ENCODE measurements at regions not wholly inside any gene's neighbourhood (a gene's known extent, or its start where the extent isn't known, plus 50 kb on each side); places are given as distances from the start of the nearest gene placed in this dataset.
"Not testable (repeated sequence)": the region's sequence is repeated elsewhere in the genome, so short reads cannot be mapped to it uniquely, and the experiment has no call there.

DNA sequence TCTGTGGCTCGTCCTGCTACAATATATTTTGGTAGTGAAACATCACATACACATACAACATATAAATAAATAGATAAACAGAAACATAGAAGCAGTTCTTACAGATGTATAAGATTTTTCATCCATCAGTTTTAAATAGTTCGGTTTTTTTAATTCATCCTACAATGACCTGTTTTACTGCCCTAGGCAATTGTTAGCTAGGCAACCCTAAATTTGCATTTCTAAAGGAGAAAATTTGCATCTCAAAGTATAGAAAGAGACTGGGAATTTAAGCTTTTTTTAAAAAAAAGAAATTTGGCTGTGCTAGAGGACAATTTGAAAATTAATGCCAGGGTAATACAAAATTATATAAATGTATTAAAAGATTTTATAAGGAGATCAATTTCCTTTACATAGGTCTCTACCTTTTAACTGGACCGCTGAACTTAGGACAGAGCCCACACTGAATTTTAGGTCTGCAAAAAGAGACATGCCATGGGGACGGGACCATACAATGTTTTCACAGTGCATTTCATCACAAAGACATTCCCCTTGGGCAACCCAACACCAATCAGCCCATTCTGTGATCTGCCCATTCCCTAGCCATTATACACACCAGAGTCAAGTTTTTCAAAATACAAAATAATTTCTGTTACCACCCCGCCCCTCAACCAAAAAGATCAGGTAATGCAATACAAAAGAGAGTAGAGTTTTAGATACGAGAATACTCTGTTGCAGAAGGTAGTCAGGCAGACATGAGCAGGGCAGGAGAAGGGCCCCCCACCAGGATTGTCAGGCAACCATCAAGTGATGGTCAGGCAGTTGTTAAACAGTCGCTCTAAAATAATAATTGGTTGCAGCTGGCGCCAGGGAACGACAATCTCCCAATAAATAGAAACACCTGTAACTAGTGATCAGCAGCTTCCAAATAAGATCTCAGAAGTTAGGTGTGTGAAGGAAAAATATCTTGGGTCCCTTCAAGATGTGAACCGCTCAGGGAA lies 299.7 kb upstream of the SGCG start:
- Histone ChIP-seq H3K27me3 (ENCODE audit: control insufficient read depth in 2 of 2, insufficient read depth in 1 of 2, low read length in 1 of 2) (no peaks in the 10 kb centered on the region), H3K9me3 (ENCODE audit: control insufficient read depth in 2 of 2, insufficient read depth in 1 of 2, low read length in 1 of 2) (no peaks in the 10 kb centered on the region), H3K4me1 (ENCODE audit: control insufficient read depth in 2 of 2, insufficient read depth in 2 of 2, low read length in 2 of 2) (no peaks in the 10 kb centered on the region), H3K27ac (ENCODE audit: low read depth in 1 of 2, low read length in 1 of 2) (no peak overlapping the region), H3K4me3 (ENCODE audit: low read length in 2 of 2) (no peak overlapping the region), H3K36me3 (ENCODE audit: control insufficient read depth in 2 of 2, insufficient read depth in 2 of 2, low read length in 1 of 2) (no peaks in the 10 kb centered on the region)
- 96% methylated on average over 10 of the region's 10 CpGs for WGBS
- DNase-seq (ENCODE audit: low read depth in 6 of 9, low spot score in 9 of 9): no peak

DNA sequence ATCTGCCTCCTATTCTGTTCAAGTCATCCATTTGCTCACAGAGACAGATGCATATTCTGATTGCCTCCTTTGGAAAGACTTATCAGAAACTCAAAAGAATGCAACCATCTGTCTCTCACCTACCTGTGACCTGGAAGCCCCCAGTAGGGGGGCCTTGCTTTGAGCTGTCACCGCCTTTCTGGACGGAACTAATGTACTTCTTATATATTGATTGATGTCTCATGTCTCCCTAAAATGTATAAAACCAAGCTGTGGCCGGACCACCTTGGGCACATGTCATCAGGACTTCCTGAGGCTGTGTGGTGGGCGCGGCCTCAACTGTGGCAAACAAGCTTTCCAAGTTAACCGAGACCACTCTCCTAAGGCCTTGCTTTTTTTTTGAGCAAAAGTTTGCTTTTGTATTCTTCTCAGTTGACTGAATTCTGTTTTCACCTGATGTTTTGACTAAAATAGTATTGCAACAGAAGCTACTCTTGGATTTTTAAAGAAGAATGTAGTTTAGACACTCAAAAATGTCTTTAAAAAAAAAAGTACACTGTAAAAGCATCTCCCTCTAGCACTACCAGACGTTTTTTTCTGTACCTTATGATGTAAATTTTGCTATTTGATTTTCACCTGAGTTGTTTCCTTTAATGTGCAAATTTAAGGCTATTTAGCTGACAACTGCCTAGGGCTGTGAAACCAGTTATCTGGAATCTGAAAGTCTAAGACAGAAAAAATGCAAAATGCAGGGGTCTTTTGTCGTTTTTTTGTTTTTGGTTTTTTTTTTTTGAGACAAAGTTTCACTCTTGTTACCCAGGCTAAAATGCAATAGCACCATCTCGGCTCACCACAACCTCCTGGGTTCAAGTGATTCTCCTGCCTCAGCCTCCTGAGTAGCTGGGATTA lies 298.8 kb upstream of the SGCG start:
- H3K27me3 ChIP-seq (ENCODE audit: control insufficient read depth in 2 of 2, insufficient read depth in 1 of 2, low read length in 1 of 2); DNase-seq (ENCODE audit: low read depth in 6 of 9, low spot score in 9 of 9); H3K36me3 ChIP-seq (ENCODE audit: control insufficient read depth in 2 of 2, insufficient read depth in 2 of 2, low read length in 1 of 2); H3K4me3 ChIP-seq (ENCODE audit: low read length in 2 of 2); H3K9me3 ChIP-seq (ENCODE audit: control insufficient read depth in 2 of 2, insufficient read depth in 1 of 2, low read length in 1 of 2); H3K4me1 ChIP-seq (ENCODE audit: control insufficient read depth in 2 of 2, insufficient read depth in 2 of 2, low read length in 2 of 2); H3K27ac ChIP-seq (ENCODE audit: low read depth in 1 of 2, low read length in 1 of 2): not testable (repeated sequence)
- WGBS: 70% methylated on average over 9 of the region's 9 CpGs

DNA sequence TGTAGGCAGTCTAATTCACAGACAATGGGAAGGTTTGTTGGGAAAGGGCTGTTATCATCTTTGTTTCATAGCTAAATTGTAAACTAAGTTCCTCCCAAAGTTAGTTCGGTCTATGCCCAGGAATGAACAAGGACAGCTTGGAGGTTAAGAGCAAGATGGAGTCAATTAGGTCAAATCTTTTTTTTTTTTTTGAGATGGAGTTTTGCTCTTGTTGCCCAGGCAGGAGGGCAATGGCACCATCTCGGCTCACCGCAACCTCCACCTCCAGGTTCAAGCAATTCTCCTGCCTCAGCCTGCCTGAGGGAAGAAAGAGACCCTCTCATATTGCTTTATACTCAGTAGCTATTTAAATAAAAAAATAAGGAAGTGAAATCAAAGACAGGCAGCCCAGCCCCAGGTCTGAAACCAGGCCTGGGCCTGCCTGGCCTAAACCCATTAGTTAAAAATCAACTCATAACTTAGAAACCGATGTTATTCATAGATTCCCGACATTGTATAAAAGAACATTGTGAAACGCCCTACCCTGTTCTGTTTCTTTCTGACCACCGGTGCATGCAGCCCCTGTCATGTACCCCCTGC lies 297.4 kb upstream of the SGCG start:
- no peak overlapping the region for H3K27ac ChIP-seq (ENCODE audit: low read depth in 1 of 2, low read length in 1 of 2)
- no peaks in the 10 kb centered on the region for H3K27me3 ChIP-seq (ENCODE audit: control insufficient read depth in 2 of 2, insufficient read depth in 1 of 2, low read length in 1 of 2)
- no peaks in the 10 kb centered on the region for H3K4me1 ChIP-seq (ENCODE audit: control insufficient read depth in 2 of 2, insufficient read depth in 2 of 2, low read length in 2 of 2)
- no peaks in the 10 kb centered on the region for H3K9me3 ChIP-seq (ENCODE audit: control insufficient read depth in 2 of 2, insufficient read depth in 1 of 2, low read length in 1 of 2)
- no peak overlapping the region for H3K4me3 ChIP-seq (ENCODE audit: low read length in 2 of 2)
- H3K36me3 ChIP-seq (ENCODE audit: control insufficient read depth in 2 of 2, insufficient read depth in 2 of 2, low read length in 1 of 2): no peaks in the 10 kb centered on the region
- 93% methylated on average over 7 of the region's 7 CpGs for WGBS
- DNase-seq (ENCODE audit: low read depth in 6 of 9, low spot score in 9 of 9): no peak

DNA sequence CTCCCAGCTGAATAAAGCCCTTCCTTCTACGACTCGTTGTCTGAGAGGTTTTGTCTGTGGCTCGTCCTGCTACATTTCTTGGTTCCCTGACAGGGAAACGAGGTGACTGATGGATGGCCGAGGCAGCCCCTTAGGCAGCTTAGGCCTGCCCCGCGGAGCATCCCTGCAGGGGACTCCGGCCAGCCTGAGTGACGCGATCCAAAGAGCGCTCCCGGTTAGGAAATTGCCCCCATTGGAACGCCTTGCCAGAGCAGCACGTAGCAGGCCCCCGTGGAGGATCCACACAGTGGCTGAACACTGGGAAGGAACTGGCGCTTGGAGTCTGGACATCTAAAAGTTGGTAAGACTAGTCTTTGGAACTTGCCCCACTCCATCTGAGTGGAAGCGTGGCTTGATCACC lies 296.8 kb upstream of the SGCG start:
- no peak for DNase-seq (ENCODE audit: low read depth in 6 of 9, low spot score in 9 of 9)
- Histone ChIP-seq H3K27ac (ENCODE audit: low read depth in 1 of 2, low read length in 1 of 2) (no peak overlapping the region), H3K36me3 (ENCODE audit: control insufficient read depth in 2 of 2, insufficient read depth in 2 of 2, low read length in 1 of 2) (no peaks in the 10 kb centered on the region), H3K4me1 (ENCODE audit: control insufficient read depth in 2 of 2, insufficient read depth in 2 of 2, low read length in 2 of 2) (no peaks in the 10 kb centered on the region), H3K27me3 (ENCODE audit: control insufficient read depth in 2 of 2, insufficient read depth in 1 of 2, low read length in 1 of 2) (no peaks in the 10 kb centered on the region), H3K4me3 (ENCODE audit: low read length in 2 of 2) (no peak overlapping the region), H3K9me3 (ENCODE audit: control insufficient read depth in 2 of 2, insufficient read depth in 1 of 2, low read length in 1 of 2) (no peaks in the 10 kb centered on the region)
- 91% methylated on average over 17 of the region's 17 CpGs for WGBS

DNA sequence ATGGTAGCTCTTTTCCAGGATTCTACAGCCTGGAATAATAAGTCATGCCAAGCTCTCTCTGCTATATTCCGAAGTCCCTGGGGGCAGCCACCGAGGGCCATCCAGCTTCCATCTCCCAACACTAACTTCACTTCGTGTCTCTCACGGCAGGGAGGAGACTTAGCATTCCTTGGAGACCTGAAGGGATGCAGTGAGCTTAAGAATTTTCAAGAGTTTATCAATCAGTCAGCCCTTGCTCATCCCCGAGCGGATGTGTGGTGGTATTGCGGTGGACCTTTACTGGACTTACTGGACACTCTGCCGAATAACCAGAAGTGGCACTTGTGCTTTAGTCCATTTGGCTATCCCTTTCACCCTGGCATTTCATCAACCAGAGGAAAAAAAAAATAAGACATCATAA lies 294.7 kb upstream of the SGCG start:
- not testable (repeated sequence) for H3K4me1 ChIP-seq (ENCODE audit: control insufficient read depth in 2 of 2, insufficient read depth in 2 of 2, low read length in 2 of 2); H3K27me3 ChIP-seq (ENCODE audit: control insufficient read depth in 2 of 2, insufficient read depth in 1 of 2, low read length in 1 of 2); H3K9me3 ChIP-seq (ENCODE audit: control insufficient read depth in 2 of 2, insufficient read depth in 1 of 2, low read length in 1 of 2); DNase-seq (ENCODE audit: low read depth in 6 of 9, low spot score in 9 of 9); H3K36me3 ChIP-seq (ENCODE audit: control insufficient read depth in 2 of 2, insufficient read depth in 2 of 2, low read length in 1 of 2); H3K4me3 ChIP-seq (ENCODE audit: low read length in 2 of 2); H3K27ac ChIP-seq (ENCODE audit: low read depth in 1 of 2, low read length in 1 of 2)
- WGBS: 97% methylated on average over 8 of the region's 8 CpGs

- not testable (repeated sequence) for H3K9me3 ChIP-seq (ENCODE audit: control insufficient read depth in 2 of 2, insufficient read depth in 1 of 2, low read length in 1 of 2); H3K27ac ChIP-seq (ENCODE audit: low read depth in 1 of 2, low read length in 1 of 2); H3K36me3 ChIP-seq (ENCODE audit: control insufficient read depth in 2 of 2, insufficient read depth in 2 of 2, low read length in 1 of 2); H3K27me3 ChIP-seq (ENCODE audit: control insufficient read depth in 2 of 2, insufficient read depth in 1 of 2, low read length in 1 of 2); H3K4me3 ChIP-seq (ENCODE audit: low read length in 2 of 2); H3K4me1 ChIP-seq (ENCODE audit: control insufficient read depth in 2 of 2, insufficient read depth in 2 of 2, low read length in 2 of 2); DNase-seq (ENCODE audit: low read depth in 6 of 9, low spot score in 9 of 9)
- 94% methylated on average over 5 of the region's 5 CpGs for WGBS
Observed at GRCh38 chr13:22889376-22889775, 291.4 kb upstream of the SGCG start.

- no peak overlapping the region for H3K4me3 ChIP-seq (ENCODE audit: low read length in 2 of 2)
- no peaks in the 10 kb centered on the region for H3K4me1 ChIP-seq (ENCODE audit: control insufficient read depth in 2 of 2, insufficient read depth in 2 of 2, low read length in 2 of 2)
- peaks cover 0 to 4% of the 10 kb centered on the region in 2 donors for H3K9me3 ChIP-seq (ENCODE audit: control insufficient read depth in 2 of 2, insufficient read depth in 1 of 2, low read length in 1 of 2)
- WGBS: 48% methylated on average over 4 of the region's 4 CpGs
- no peak overlapping the region for H3K27ac ChIP-seq (ENCODE audit: low read depth in 1 of 2, low read length in 1 of 2)
- DNase-seq (ENCODE audit: low read depth in 6 of 9, low spot score in 9 of 9): no peak
- H3K27me3 ChIP-seq (ENCODE audit: control insufficient read depth in 2 of 2, insufficient read depth in 1 of 2, low read length in 1 of 2): no peaks in the 10 kb centered on the region
- H3K36me3 ChIP-seq (ENCODE audit: control insufficient read depth in 2 of 2, insufficient read depth in 2 of 2, low read length in 1 of 2): no peaks in the 10 kb centered on the region
Observed at GRCh38 chr13:22893204-22893603, 287.6 kb upstream of the SGCG start.

DNA sequence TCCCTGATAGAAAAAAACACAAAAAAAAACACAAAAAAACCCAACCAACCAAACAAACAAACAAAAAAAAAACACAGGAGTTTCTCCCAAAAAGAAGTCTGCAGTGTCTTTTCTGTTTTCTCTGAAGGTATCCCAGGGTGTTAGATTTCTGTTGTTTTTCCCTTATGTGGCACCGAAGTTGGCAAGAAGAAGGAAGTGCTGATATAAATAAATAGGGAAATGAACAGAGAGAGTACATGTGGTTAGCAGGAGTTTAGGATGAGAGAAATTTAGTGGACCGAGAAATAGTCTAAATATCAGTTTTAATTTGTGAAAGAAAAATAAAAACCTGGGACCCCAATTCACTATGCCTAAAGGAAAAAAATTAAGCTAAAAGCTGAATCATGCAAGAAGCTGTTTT lies 287.0 kb upstream of the SGCG start:
- Histone ChIP-seq H3K9me3 (ENCODE audit: control insufficient read depth in 2 of 2, insufficient read depth in 1 of 2, low read length in 1 of 2) (peaks cover 0 to 4% of the 10 kb centered on the region in 2 donors), H3K4me1 (ENCODE audit: control insufficient read depth in 2 of 2, insufficient read depth in 2 of 2, low read length in 2 of 2) (no peaks in the 10 kb centered on the region), H3K36me3 (ENCODE audit: control insufficient read depth in 2 of 2, insufficient read depth in 2 of 2, low read length in 1 of 2) (no peaks in the 10 kb centered on the region), H3K4me3 (ENCODE audit: low read length in 2 of 2) (no peak overlapping the region), H3K27ac (ENCODE audit: low read depth in 1 of 2, low read length in 1 of 2) (no peak overlapping the region), H3K27me3 (ENCODE audit: control insufficient read depth in 2 of 2, insufficient read depth in 1 of 2, low read length in 1 of 2) (no peaks in the 10 kb centered on the region)
- DNase-seq (ENCODE audit: low read depth in 6 of 9, low spot score in 9 of 9): no peak
- 10% methylated on average over 2 of the region's 2 CpGs for WGBS
